ENCODE measurements at regions not wholly inside any gene's neighbourhood (a gene's known extent, or its start where the extent isn't known, plus 50 kb on each side); places are given as distances from the start of the nearest gene placed in this dataset.

DNA sequence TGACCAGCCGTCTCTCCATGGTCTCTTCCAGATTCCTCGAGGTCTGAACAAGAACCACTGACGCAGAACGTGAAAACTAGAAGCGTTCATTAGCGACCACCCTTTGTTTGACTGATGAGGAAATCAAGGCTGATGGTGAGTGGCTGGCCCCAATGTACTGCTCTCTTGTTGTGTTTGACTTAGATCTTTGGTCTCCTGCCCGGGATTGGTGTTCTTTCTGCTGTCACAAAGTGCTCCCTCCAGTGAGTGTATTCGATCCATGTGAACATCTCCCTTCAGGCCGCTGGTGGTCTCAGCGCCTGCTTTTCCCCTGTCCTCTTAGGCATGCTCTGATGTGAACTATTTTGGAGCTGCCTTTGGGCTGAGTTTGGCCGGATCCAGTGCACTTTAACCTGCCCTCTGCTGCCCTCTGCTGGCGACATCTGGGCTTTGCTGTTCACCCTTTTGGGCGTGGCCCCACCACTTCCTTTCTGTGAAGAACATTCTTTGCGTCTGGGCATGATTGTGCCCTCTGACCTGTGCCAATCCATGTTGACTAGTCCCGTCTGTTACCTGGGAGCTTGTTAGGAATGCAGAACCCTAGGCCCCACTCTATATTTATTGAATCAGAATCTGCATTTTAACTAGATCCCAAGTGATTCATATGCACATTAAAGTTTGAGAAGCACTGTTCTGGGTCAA, 279.1 kb downstream of the TTC6 start (continued):
- no peak for TF ChIP-seq CSRNP2 (CRISPR knock-in tag; conservative IDR thresholded peaks at IDR 0.05; ENCODE audit: low read depth)
- TF ChIP-seq MIXL1 (CRISPR knock-in tag; IDR thresholded peaks at IDR 0.05): peak; percentile 82
- TF ChIP-seq ZFP82 (CRISPR knock-in tag; IDR thresholded peaks at IDR 0.05; ENCODE audit: borderline replicate concordance): no peak
- TF ChIP-seq, protein P1, sequence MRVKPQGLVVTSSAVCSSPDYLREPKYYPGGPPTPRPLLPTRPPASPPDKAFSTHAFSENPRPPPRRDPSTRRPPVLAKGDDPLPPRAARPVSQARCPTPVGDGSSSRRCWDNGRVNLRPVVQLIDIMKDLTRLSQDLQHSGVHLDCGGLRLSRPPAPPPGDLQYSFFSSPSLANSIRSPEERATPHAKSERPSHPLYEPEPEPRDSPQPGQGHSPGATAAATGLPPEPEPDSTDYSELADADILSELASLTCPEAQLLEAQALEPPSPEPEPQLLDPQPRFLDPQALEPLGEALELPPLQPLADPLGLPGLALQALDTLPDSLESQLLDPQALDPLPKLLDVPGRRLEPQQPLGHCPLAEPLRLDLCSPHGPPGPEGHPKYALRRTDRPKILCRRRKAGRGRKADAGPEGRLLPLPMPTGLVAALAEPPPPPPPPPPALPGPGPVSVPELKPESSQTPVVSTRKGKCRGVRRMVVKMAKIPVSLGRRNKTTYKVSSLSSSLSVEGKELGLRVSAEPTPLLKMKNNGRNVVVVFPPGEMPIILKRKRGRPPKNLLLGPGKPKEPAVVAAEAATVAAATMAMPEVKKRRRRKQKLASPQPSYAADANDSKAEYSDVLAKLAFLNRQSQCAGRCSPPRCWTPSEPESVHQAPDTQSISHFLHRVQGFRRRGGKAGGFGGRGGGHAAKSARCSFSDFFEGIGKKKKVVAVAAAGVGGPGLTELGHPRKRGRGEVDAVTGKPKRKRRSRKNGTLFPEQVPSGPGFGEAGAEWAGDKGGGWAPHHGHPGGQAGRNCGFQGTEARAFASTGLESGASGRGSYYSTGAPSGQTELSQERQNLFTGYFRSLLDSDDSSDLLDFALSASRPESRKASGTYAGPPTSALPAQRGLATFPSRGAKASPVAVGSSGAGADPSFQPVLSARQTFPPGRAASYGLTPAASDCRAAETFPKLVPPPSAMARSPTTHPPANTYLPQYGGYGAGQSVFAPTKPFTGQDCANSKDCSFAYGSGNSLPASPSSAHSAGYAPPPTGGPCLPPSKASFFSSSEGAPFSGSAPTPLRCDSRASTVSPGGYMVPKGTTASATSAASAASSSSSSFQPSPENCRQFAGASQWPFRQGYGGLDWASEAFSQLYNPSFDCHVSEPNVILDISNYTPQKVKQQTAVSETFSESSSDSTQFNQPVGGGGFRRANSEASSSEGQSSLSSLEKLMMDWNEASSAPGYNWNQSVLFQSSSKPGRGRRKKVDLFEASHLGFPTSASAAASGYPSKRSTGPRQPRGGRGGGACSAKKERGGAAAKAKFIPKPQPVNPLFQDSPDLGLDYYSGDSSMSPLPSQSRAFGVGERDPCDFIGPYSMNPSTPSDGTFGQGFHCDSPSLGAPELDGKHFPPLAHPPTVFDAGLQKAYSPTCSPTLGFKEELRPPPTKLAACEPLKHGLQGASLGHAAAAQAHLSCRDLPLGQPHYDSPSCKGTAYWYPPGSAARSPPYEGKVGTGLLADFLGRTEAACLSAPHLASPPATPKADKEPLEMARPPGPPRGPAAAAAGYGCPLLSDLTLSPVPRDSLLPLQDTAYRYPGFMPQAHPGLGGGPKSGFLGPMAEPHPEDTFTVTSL (CRISPR knock-in tag; IDR thresholded peaks at IDR 0.05; ENCODE audit: borderline replicate concordance): no peak
- no peak for TF ChIP-seq ZBTB40 (IDR thresholded peaks at IDR 0.05)
- no peak; the same call in 1 of the 2 replicates for TF ChIP-seq ZBTB40 (CRISPR knock-in tag; IDR thresholded peaks at IDR 0.05)
- TF ChIP-seq, protein P2, sequence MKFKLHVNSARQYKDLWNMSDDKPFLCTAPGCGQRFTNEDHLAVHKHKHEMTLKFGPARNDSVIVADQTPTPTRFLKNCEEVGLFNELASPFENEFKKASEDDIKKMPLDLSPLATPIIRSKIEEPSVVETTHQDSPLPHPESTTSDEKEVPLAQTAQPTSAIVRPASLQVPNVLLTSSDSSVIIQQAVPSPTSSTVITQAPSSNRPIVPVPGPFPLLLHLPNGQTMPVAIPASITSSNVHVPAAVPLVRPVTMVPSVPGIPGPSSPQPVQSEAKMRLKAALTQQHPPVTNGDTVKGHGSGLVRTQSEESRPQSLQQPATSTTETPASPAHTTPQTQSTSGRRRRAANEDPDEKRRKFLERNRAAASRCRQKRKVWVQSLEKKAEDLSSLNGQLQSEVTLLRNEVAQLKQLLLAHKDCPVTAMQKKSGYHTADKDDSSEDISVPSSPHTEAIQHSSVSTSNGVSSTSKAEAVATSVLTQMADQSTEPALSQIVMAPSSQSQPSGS (CRISPR knock-in tag; IDR thresholded peaks at IDR 0.05): peak; percentile 89
- 0 out of 2 replicates have a peak, but pooled peaks have one; percentile 60 for TF ChIP-seq NFKB2 (CRISPR knock-in tag; IDR thresholded peaks at IDR 0.05; ENCODE audit: borderline replicate concordance)
- peak; percentile 94; the same call in 1 of the 2 replicates for TF ChIP-seq ZNF230 (CRISPR knock-in tag; IDR thresholded peaks at IDR 0.05)
- peak; percentile 63; the same call in 1 of the 2 replicates for TF ChIP-seq SIN3B (IDR thresholded peaks at IDR 0.05; ENCODE audit: low read length)
- TF ChIP-seq SNAI1 (CRISPR knock-in tag; IDR thresholded peaks at IDR 0.05; ENCODE audit: borderline replicate concordance): no peak
